ENCODE measurements at regions not wholly inside any gene's neighbourhood (a gene's known extent, or its start where the extent isn't known, plus 50 kb on each side); places are given as distances from the start of the nearest gene placed in this dataset.

DNA sequence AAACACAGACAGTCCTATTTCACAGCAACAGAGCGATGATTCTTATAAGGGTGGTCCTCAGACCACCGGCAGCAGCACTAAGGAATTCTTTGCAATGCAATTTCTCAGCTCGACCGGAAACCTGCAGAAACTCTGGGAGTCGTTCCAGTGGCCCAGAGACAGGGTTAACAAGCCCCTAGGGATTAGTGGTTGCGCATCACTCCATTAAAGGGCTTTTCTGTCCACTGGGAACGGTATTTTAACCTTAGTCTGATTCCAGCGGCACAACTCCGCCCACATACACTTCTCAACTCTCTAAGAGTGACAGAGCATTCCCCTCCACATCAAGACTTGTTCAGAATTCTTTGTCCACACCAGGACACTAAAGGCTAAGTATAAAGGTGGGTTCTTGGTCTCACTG is 341.5 kb downstream of the TFAP2A start:
- no peak overlapping the region for H3K27ac Mint-ChIP-seq
- no peak overlapping the region for H3K14ac ChIP-seq (ENCODE audit: insufficient read depth, low read length)
- H3K9me3 Mint-ChIP-seq: peaks cover 2 to 4% of the 10 kb centered on the region in 2 experiments; a peak in 3 of 5 replicates
- no peaks in the 10 kb centered on the region for H3K23me2 ChIP-seq (ENCODE audit: insufficient read length, low read depth, low read length, poor library complexity, severe bottlenecking)
- no peaks in the 10 kb centered on the region for H4K20me1 ChIP-seq (ENCODE audit: control insufficient read depth, insufficient read depth, insufficient read length)
- no peak overlapping the region for H4K8ac ChIP-seq (replicated peaks; ENCODE audit: insufficient read length, low read depth, low read length)
- no peaks in the 10 kb centered on the region for H3K4me1 Mint-ChIP-seq
- H3K79me2 ChIP-seq (ENCODE audit: insufficient read depth, low read length): no peaks in the 10 kb centered on the region
- TF ChIP-seq CTCF (conservative IDR thresholded peaks at IDR 0.05): no peak
- no peak overlapping the region for H2AK5ac ChIP-seq (ENCODE audit: insufficient read length, low read length)
- H3T11ph ChIP-seq (ENCODE audit: low read length): no peak overlapping the region
- H3K27ac ChIP-seq (ENCODE audit: insufficient read length, low read depth, low read length): no peak overlapping the region
- H3K23ac ChIP-seq (ENCODE audit: insufficient read length, low read depth, low read length): no peak overlapping the region
- peaks cover 0 to 5% (median 0%) of the 10 kb centered on the region in 3 experiments; a peak in 3 of 7 replicates for H3K36me3 Mint-ChIP-seq (ENCODE audit: insufficient read depth in 1 of 3, low read depth in 3 of 3)
- H2AFZ ChIP-seq (ENCODE audit: low read length): no peak overlapping the region
- H3K56ac ChIP-seq (ENCODE audit: insufficient read length, low read depth, low read length): no peak overlapping the region
- no peak overlapping the region for H3K4me2 ChIP-seq (ENCODE audit: insufficient read depth, insufficient read length, low read length)
- H3K4me1 ChIP-seq (ENCODE audit: insufficient read depth, low read length): no peaks in the 10 kb centered on the region
- H2BK20ac ChIP-seq (ENCODE audit: low read depth, low read length, poor library complexity, severe bottlenecking): no peak overlapping the region
- H4K91ac ChIP-seq (ENCODE audit: insufficient read length, low read depth, low read length): no peak overlapping the region
- no peak overlapping the region for H2BK15ac ChIP-seq (ENCODE audit: low read depth, low read length)
- WGBS (ENCODE audit: extremely low coverage, insufficient read length, low lambda C conversion rate): no CpG with 5 or more reads among the region's 9 CpGs
- H3K9me3 ChIP-seq (ENCODE audit: control insufficient read depth, low read depth, low read length): no peaks in the 10 kb centered on the region
- no peak overlapping the region for H3K18ac ChIP-seq (ENCODE audit: insufficient read length, low read depth, low read length)
- no peak overlapping the region for H2BK12ac ChIP-seq (ENCODE audit: insufficient read length, low read depth, low read length)
- H3K9ac ChIP-seq (ENCODE audit: extremely low read depth, insufficient read length, low read length): no peak overlapping the region
- no peak overlapping the region for H3K4me3 Mint-ChIP-seq
- H3K4ac ChIP-seq (ENCODE audit: low read depth, low read length): no peak overlapping the region
- H3K79me1 ChIP-seq (ENCODE audit: insufficient read depth, low read depth, low read length, poor library complexity, severe bottlenecking): no peaks in the 10 kb centered on the region
- H4K5ac ChIP-seq (ENCODE audit: insufficient read length, low read depth, low read length): no peak overlapping the region
- no peak for DNase-seq
- H3K27me3 ChIP-seq (ENCODE audit: insufficient read depth, low read length): no peaks in the 10 kb centered on the region
- H3K27me3 Mint-ChIP-seq (ENCODE audit: low read depth): no peaks in the 10 kb centered on the region
- no peak overlapping the region for H2BK120ac ChIP-seq (ENCODE audit: low read depth, low read length, poor library complexity, severe bottlenecking)
- H2BK5ac ChIP-seq (ENCODE audit: insufficient read length, low read length): no peak overlapping the region

All from H9 (cell line).